Mucosa of descending colon (tissue), 3 donors: ENCODE measurements at regions not wholly inside any gene's neighbourhood (a gene's known extent, or its start where the extent isn't known, plus 50 kb on each side); places are given as distances from the start of the nearest gene placed in this dataset.

Source experiments
- ATAC-seq: fragments of 200-7000 bp; cut with Tn5 transposase; one replicate; pipeline ENCODE4 v1.9.1; 2020; ENCODE audit warnings: mild to moderate bottlenecking, moderate library complexity
- DNase-seq, 3 donors: peaks; one replicate each; pipeline ENCODE4 v3.0.0-alpha.2; 2020
- H3K36me3 ChIP-seq: fragments of 200-600 bp; one replicate; pipeline ENCODE4 v1.8.0; 2021; ENCODE audit warnings: low read depth, mild to moderate bottlenecking
- H3K4me1 ChIP-seq: fragments of 200-600 bp; one replicate; pipeline ENCODE4 v1.8.0; 2021; ENCODE audit warnings: low read depth, mild to moderate bottlenecking
- H3K4me3 ChIP-seq: fragments of 200-600 bp; one replicate; pipeline ENCODE4 v1.8.0; 2021; ENCODE audit warnings: mild to moderate bottlenecking
- H3K9me3 ChIP-seq: fragments of 200-600 bp; one replicate; pipeline ENCODE4 v1.8.0; 2021; ENCODE audit warnings: mild to moderate bottlenecking
- CTCF ChIP-seq: fragments of 200-600 bp; IDR thresholded peaks from one replicate; pipeline ENCODE4 v1.8.0; 2022; ENCODE audit warnings: antibody characterized with exemption, mild to moderate bottlenecking
- intact Hi-C, 2 donors: fragments of 100-400 bp; cut with DNase I in 1 of 2; cut with micrococcal nuclease in 1 of 2; formaldehyde crosslinking; loops; one replicate each; pipeline versions ENCODE4 v1.11.0 to v1.11.1; 2022; cut with DNase I, micrococcal nuclease
- donor health status: DM: no; HTN: no; CAD: no; lungs with moderate emphysema.
- donor health status: DM: no; HTN: no; CAD: no.
- donor health status: DM: no; HTN: yes; CAD: no.

- ATAC-seq (no peak), DNase-seq (no peak)
- no peaks in the 10 kb centered on the region for H3K36me3 ChIP-seq
- intact Hi-C loops, result no loop called here
- H3K9me3 ChIP-seq, result no peaks in the 10 kb centered on the region
- H3K4me1 ChIP-seq, result no peaks in the 10 kb centered on the region
- no peak overlapping the region for H3K4me3 ChIP-seq
- no peak for TF ChIP-seq CTCF
These were observed 1753.5 kb downstream of the EFNA5 start for GRCh38 chr5:105917189-105917588.

- H3K36me3 ChIP-seq, result no peaks in the 10 kb centered on the region
- H3K9me3 ChIP-seq, result no peaks in the 10 kb centered on the region
- no peak for TF ChIP-seq CTCF
- no peak overlapping the region for H3K4me3 ChIP-seq
- intact Hi-C loops, result no loop called here
- no peaks in the 10 kb centered on the region for H3K4me1 ChIP-seq
- DNase-seq (no peak), ATAC-seq (no peak)
These were observed 1763.7 kb downstream of the EFNA5 start for GRCh38 chr5:105907016-105907415.

- Histone ChIP-seq H3K4me1 (no peaks in the 10 kb centered on the region), H3K9me3 (no peaks in the 10 kb centered on the region), H3K4me3 (no peak overlapping the region), H3K36me3 (no peaks in the 10 kb centered on the region)
- ATAC-seq, result no peak
- DNase-seq, result no peak
- intact Hi-C loops, result no loop called here
- no peak for TF ChIP-seq CTCF
These were observed 1765.3 kb downstream of the EFNA5 start for GRCh38 chr5:105905392-105905791.

- H3K36me3 ChIP-seq, result no peaks in the 10 kb centered on the region
- TF ChIP-seq CTCF, result no peak
- DNase-seq, result no peak
- no peaks in the 10 kb centered on the region for H3K9me3 ChIP-seq
- ATAC-seq, result no peak
- intact Hi-C loops, result no loop called here
- H3K4me3 ChIP-seq, result no peak overlapping the region
- H3K4me1 ChIP-seq, result no peaks in the 10 kb centered on the region
These were observed 1767.7 kb downstream of the EFNA5 start for GRCh38 chr5:105903069-105903468.

- DNase-seq, result no peak
- H3K4me3 ChIP-seq, result no peak overlapping the region
- ATAC-seq, result no peak
- H3K9me3 ChIP-seq, result no peaks in the 10 kb centered on the region
- no peak for TF ChIP-seq CTCF
- no peaks in the 10 kb centered on the region for H3K36me3 ChIP-seq
- no peaks in the 10 kb centered on the region for H3K4me1 ChIP-seq
- intact Hi-C loops, result no loop called here
These were observed 1771.0 kb downstream of the EFNA5 start for GRCh38 chr5:105899726-105900125.

- intact Hi-C loops, result no loop called here
These were observed 1772.6 kb downstream of the EFNA5 start for GRCh38 chr5:105898183-105898582.

More at GRCh38 chr5:105898183-105898582, 1772.6 kb downstream of the EFNA5 start:
- ATAC-seq (no peak), DNase-seq (no peak)
- H3K36me3 ChIP-seq, result no peaks in the 10 kb centered on the region
- no peak overlapping the region for H3K4me3 ChIP-seq
- no peaks in the 10 kb centered on the region for H3K4me1 ChIP-seq
- no peaks in the 10 kb centered on the region for H3K9me3 ChIP-seq
- no peak for TF ChIP-seq CTCF
